PFSK-1 (cell line): ENCODE measurements at regions not wholly inside any gene's neighbourhood (a gene's known extent, or its start where the extent isn't known, plus 50 kb on each side); places are given as distances from the start of the nearest gene placed in this dataset.

ENCODE experiments used
- FOXP2 ChIP-seq: optimal IDR thresholded peaks from 2 replicates; pipeline ENCODE3; 2011; ENCODE audit warnings: borderline replicate concordance, control low read depth, inconsistent platforms; ENCODE audit not compliant: insufficient read depth; ENCODE audit errors: extremely low read length, extremely low read depth
- POLR2AphosphoS5 ChIP-seq: IDR thresholded peaks from 2 replicates; pipeline ENCODE4 v1.6.1; 2012; ENCODE audit warnings: low read depth, mild to moderate bottlenecking, control low read depth, low read length, moderate library complexity
- REST ChIP-seq, 2 experiments: IDR thresholded peaks; 2 replicates each; pipeline versions ENCODE4 v1.6.1 to v1.8.0; 2011 to 2012; ENCODE audit warnings: low read depth in 2 of 2, low read length in 2 of 2, control low read depth in 1 of 2, inconsistent platforms in 1 of 2, mild to moderate bottlenecking in 1 of 2, moderate library complexity in 1 of 2; ENCODE audit not compliant: insufficient read depth in 1 of 2
- SIN3A ChIP-seq: IDR thresholded peaks from 2 replicates; pipeline ENCODE4 v1.6.1; 2012; ENCODE audit warnings: mild to moderate bottlenecking, low read length, moderate library complexity, borderline replicate concordance; ENCODE audit not compliant: insufficient read depth
- TAF1 ChIP-seq: IDR thresholded peaks from 2 replicates; pipeline ENCODE4 v1.6.1; 2012; ENCODE audit warnings: low read length, control low read depth, borderline replicate concordance; ENCODE audit not compliant: insufficient read depth

- no peak for TF ChIP-seq TAF1
These were observed 1590.0 kb upstream of the LRRTM1 start for GRCh38 chr2:81894451-81894990.

- no peak for TF ChIP-seq TAF1
These were observed 1572.1 kb upstream of the LRRTM1 start for GRCh38 chr2:81876624-81877023.

- TF ChIP-seq FOXP2 = no peak
- no peak for TF ChIP-seq TAF1
- TF ChIP-seq POLR2AphosphoS5 = no peak
- no peak for TF ChIP-seq REST (IDR thresholded peaks at IDR 0.05; ENCODE audit: insufficient read depth in 1 of 2, low read depth in 2 of 2, low read length in 2 of 2)
- no peak for TF ChIP-seq SIN3A
These were observed 1567.5 kb upstream of the LRRTM1 start for GRCh38 chr2:81872006-81872405.

- TF ChIP-seq REST (IDR thresholded peaks at IDR 0.05; ENCODE audit: insufficient read depth in 1 of 2, low read depth in 2 of 2, low read length in 2 of 2) (no peak), SIN3A (no peak), TAF1 (no peak), FOXP2 (no peak), POLR2AphosphoS5 (no peak)
These were observed 1565.6 kb upstream of the LRRTM1 start for GRCh38 chr2:81870119-81870518.

- no peak for TF ChIP-seq REST (IDR thresholded peaks at IDR 0.05; ENCODE audit: insufficient read depth in 1 of 2, low read depth in 2 of 2, low read length in 2 of 2)
- TF ChIP-seq SIN3A = no peak
- TF ChIP-seq FOXP2 = no peak
- TF ChIP-seq TAF1 = no peak
- TF ChIP-seq POLR2AphosphoS5 = no peak
These were observed 1554.4 kb upstream of the LRRTM1 start for GRCh38 chr2:81858998-81859397.

- no peak for TF ChIP-seq FOXP2
These were observed 1548.8 kb upstream of the LRRTM1 start for GRCh38 chr2:81853341-81853740.

- TF ChIP-seq SIN3A = no peak
- no peak for TF ChIP-seq REST (IDR thresholded peaks at IDR 0.05; ENCODE audit: insufficient read depth in 1 of 2, low read depth in 2 of 2, low read length in 2 of 2)
- no peak for TF ChIP-seq FOXP2
- TF ChIP-seq TAF1 = no peak
- no peak for TF ChIP-seq POLR2AphosphoS5
These were observed 1548.1 kb upstream of the LRRTM1 start for GRCh38 chr2:81852651-81853050.
